AG04449 (cell line): ENCODE measurements at regions not wholly inside any gene's neighbourhood (a gene's known extent, or its start where the extent isn't known, plus 50 kb on each side); places are given as distances from the start of the nearest gene placed in this dataset.

ENCODE experiments used
- CTCF ChIA-PET: fragments of 350-600 bp; formaldehyde crosslinking; extraction: SDS; loops from one replicate; lab custom pipeline; 2021; ENCODE audit warnings: antibody characterized with exemption; lab: Yijun Ruan, JAX
- POLR2A ChIA-PET: fragments of 400-600, 350-600 bp; formaldehyde crosslinking; extraction: SDS; loops from one replicate; lab custom pipeline; 2020; ENCODE audit warnings: antibody characterized with exemption, inconsistent platforms; lab: Yijun Ruan, JAX
- DNase-seq: peaks from one replicate; pipeline ENCODE4 v3.0.0-alpha.2; 2010; ENCODE audit warnings: low read depth, low spot score
- H3K4me3 ChIP-seq: 2 replicates; pipeline ENCODE4 v1.5.1; 2011; ENCODE audit warnings: low read depth, mild to moderate bottlenecking, control low read depth, low read length
- TF ChIP-seq, protein P1 (sequence below): IDR thresholded peaks from one replicate; pipeline ENCODE4 v1.5.1; 2011; ENCODE audit warnings: mild to moderate bottlenecking, moderate library complexity, low read length, control low read depth, inconsistent platforms; ENCODE audit not compliant: insufficient read depth; ENCODE audit errors: missing control alignments

DNA sequence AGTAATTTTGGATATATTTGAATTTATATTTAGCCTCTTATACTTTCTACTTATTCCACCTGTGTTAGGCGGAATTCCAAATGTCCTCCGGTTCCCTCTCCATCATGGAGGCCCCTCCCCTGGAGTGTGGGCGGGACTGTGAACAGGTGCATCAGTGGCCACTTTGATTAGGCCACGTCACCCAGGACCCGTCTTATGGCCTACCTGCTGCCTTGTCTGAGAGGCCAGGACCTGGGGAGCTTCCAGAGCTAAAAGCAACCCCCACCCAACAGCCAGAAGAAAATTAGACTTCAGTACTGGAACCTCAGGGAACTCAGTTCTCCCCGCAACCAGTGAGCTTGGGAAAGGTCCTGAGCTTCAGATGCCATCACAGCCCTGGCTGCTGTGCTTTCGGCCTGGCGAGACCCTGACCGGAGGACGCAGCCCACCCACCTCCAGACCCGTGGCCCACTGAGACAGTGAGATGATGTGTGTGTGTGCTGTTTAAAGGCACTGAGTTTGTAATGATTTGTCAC lies 200.2 kb upstream of the SOX1 start:
- DNase-seq = no peak
- POLR2A ChIA-PET = no interaction called here
- TF ChIP-seq, protein P1, sequence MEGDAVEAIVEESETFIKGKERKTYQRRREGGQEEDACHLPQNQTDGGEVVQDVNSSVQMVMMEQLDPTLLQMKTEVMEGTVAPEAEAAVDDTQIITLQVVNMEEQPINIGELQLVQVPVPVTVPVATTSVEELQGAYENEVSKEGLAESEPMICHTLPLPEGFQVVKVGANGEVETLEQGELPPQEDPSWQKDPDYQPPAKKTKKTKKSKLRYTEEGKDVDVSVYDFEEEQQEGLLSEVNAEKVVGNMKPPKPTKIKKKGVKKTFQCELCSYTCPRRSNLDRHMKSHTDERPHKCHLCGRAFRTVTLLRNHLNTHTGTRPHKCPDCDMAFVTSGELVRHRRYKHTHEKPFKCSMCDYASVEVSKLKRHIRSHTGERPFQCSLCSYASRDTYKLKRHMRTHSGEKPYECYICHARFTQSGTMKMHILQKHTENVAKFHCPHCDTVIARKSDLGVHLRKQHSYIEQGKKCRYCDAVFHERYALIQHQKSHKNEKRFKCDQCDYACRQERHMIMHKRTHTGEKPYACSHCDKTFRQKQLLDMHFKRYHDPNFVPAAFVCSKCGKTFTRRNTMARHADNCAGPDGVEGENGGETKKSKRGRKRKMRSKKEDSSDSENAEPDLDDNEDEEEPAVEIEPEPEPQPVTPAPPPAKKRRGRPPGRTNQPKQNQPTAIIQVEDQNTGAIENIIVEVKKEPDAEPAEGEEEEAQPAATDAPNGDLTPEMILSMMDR = no peak
- CTCF ChIA-PET = no interaction called here
- no peak overlapping the region for H3K4me3 ChIP-seq

DNA sequence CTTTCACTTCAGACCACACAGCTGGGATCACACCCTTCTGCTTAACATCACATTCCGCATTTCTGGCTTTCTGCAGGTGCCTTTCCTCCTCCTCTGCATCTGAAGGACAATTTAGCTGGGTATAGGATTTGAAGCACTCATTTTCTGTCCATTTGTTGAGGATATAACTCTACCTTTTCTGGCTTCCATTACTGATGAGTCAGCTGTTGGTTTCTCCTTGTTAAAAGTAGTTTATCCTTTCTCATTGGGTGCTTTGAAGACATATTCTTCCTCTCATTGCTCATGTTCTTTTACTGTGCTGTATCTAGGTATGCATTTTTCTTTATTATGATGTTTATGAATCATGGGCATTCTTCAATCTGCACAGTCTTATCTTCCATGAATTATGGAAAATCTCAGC lies 199.3 kb upstream of the SOX1 start:
- DNase-seq = no peak
- POLR2A ChIA-PET = no interaction called here
- TF ChIP-seq, protein P1 = no peak
- no peak overlapping the region for H3K4me3 ChIP-seq
- CTCF ChIA-PET = no interaction called here

DNA sequence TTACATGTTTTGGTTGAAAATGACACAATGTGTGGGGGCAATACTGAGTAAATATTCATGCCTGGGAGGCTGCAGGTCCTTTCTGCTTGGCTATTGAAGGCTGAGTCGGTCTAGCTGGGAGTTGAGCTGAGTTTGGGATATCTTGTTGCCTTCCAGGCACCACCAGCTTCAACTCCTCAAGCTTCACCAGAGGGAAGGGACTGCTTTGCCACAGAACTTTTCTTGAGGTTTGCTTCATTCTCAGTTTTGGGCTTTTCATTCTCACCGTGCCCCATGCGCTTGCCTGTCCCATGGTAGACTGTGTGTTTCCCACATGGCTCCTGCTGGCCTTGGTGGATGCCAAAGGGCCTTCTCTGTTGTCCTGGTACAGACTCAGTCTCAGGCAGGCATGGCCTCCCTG lies 198.2 kb upstream of the SOX1 start:
- TF ChIP-seq, protein P1 = no peak
- CTCF ChIA-PET = no interaction called here
- POLR2A ChIA-PET = no interaction called here

GRCh38 chr13:111872475-111873150 lies 194.3 kb upstream of the SOX1 start:
- ChIA-PET POLR2A (no interaction called here), CTCF (no interaction called here)
- TF ChIP-seq, protein P1 = no peak
- H3K4me3 ChIP-seq = no peak overlapping the region
- no peak for DNase-seq

More for the DNA sequence above, 198.2 kb upstream of the SOX1 start:
- H3K4me3 ChIP-seq = no peak overlapping the region
- no peak for DNase-seq

- ChIA-PET POLR2A (no interaction called here), CTCF (no interaction called here)
- TF ChIP-seq, protein P1 = no peak
- no peak for DNase-seq
- no peak overlapping the region for H3K4me3 ChIP-seq
Observed at GRCh38 chr13:111873676-111874178, 193.2 kb upstream of the SOX1 start.

DNA sequence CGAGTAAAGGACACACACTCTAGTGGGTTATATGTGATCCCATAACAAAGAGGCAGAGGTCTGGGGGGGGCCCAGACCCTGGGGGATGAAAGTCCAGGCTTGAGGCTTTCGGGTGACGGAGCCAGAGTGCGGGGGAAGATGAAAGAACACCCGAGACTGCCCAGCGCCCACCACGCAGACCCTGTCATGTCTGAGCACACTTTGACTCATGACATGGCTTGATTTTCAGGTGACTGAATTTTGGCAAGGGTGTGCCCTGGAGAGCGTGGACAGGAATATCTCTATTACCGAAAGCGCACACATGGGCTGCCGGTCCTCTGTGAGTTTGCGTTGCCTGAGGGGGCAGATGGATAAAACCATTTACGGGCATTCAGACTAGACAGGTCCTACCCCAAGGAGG lies 192.0 kb upstream of the SOX1 start:
- ChIA-PET CTCF (no interaction called here), POLR2A (no interaction called here)
- no peak overlapping the region for H3K4me3 ChIP-seq
- no peak for DNase-seq
- TF ChIP-seq, protein P1 = no peak
